ENCODE measurements at regions not wholly inside any gene's neighbourhood (a gene's known extent, or its start where the extent isn't known, plus 50 kb on each side); places are given as distances from the start of the nearest gene placed in this dataset.

DNA sequence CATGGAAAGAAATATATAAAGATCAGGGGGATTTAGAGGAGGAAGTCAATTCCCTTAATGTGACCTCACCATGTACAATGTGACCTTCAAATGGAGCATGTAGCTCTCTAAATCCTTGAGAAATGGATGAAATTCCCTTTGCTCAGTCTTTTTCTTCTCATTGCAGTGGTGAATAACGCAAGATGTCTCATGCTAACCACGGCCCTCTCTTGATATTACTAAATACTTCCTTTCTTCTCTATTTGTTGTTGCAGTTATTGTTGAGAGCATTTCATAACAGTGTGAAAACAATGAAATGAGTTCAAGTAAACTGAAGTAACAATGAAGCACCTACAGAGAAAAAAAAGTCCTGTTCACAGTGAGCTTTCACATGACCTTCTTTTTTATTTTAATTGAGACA, 55.6 kb downstream of the ZNF281 start:
- Histone ChIP-seq H3K4me3 (ENCODE audit: low read depth in 1 of 3, low read length in 3 of 3) (no peak overlapping the region), H3K27ac (ENCODE audit: low read depth in 1 of 3, low read length in 2 of 3) (no peak overlapping the region), H3K4me1 (ENCODE audit: control insufficient read depth in 3 of 3, insufficient read depth in 2 of 3, low read depth in 1 of 3, low read length in 2 of 3) (peaks cover 0 to 4% (median 4%) of the 10 kb centered on the region in 3 donors), H3K27me3 (ENCODE audit: control insufficient read depth in 3 of 3, insufficient read depth in 3 of 3, low read length in 3 of 3) (no peaks in the 10 kb centered on the region), H3K36me3 (ENCODE audit: control insufficient read depth in 3 of 3, insufficient read depth in 2 of 3, low read depth in 1 of 3, low read length in 3 of 3) (no peaks in the 10 kb centered on the region), H3K9me3 (ENCODE audit: control insufficient read depth in 2 of 2, insufficient read depth in 1 of 2, low read depth in 1 of 2, low read length in 1 of 2) (no peaks in the 10 kb centered on the region)
- DNase-seq (no peak), FAIRE-seq (no peak)
- WGBS, 3 donors, result 61 to 93% (median 69%) methylated on average over 2 of the region's 2 CpGs

DNA sequence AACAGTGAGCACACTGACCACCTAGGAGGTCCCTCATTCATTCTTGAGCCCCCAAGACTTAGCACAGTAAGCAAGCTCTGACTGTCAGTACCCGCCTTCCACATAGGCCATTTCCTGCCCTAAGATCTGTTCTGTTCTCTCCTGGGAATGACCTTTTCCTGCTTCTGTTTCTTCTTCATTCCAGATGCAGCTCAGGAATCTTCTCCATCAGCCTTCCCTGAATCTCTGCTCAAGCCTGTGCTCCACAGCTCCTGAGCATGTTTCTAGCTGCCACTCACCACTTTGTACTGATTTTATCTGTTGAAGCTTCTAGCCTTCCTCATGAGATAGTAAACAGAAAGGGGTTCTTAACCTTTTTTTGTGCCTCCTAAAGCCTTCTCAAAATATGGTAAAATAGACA, 56.6 kb downstream of the ZNF281 start:
- FAIRE-seq (no peak), DNase-seq (no peak)
- no peak overlapping the region for H3K4me3 ChIP-seq (ENCODE audit: low read depth in 1 of 3, low read length in 3 of 3)
- no peaks in the 10 kb centered on the region for H3K27me3 ChIP-seq (ENCODE audit: control insufficient read depth in 3 of 3, insufficient read depth in 3 of 3, low read length in 3 of 3)
- no peaks in the 10 kb centered on the region for H3K9me3 ChIP-seq (ENCODE audit: control insufficient read depth in 2 of 2, insufficient read depth in 1 of 2, low read depth in 1 of 2, low read length in 1 of 2)
- peaks cover 0 to 4% (median 4%) of the 10 kb centered on the region in 3 donors for H3K4me1 ChIP-seq (ENCODE audit: control insufficient read depth in 3 of 3, insufficient read depth in 2 of 3, low read depth in 1 of 3, low read length in 2 of 3)
- H3K36me3 ChIP-seq (ENCODE audit: control insufficient read depth in 3 of 3, insufficient read depth in 2 of 3, low read depth in 1 of 3, low read length in 3 of 3), result no peaks in the 10 kb centered on the region
- WGBS, 3 donors, result 91 to 100% (median 95%) methylated on average over 1 of the region's 1 CpG
- no peak overlapping the region for H3K27ac ChIP-seq (ENCODE audit: low read depth in 1 of 3, low read length in 2 of 3)

DNA sequence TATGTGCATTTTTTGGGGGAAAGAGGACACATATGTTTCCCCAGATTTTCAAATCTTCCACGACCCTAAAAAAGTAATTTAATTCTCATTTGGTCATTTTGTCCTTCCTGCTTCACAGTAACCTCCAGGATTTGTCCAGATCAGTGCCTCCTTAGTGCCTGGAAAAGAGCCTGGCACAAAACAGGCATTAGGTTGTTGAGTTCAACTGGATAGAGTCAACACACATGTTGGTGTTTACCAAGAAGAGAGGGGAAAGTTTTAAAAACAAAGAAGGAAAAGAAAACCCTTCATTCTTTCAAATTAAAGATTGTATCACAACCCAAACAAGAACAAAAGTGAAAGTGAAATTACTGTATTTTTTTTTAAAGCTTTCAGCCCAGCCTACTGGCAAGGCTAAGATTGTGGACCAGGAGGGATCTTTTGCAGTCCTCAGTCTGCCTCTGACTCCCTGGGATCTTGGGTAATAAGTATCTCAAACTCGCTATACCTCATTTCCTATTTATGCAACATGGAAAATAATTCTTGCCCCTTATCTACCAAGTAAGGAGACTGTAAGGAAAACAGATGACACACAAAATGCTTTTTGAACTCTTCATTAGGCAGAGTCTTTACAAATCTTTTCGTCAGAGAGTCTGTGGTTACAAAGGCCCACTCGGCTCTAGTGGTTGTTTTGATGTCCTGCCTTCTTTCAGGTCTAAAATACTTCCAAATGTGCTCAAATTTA, 57.8 kb downstream of the ZNF281 start:
- H3K27ac ChIP-seq (ENCODE audit: low read depth in 1 of 3, low read length in 2 of 3), result peak overlapping the region in 1 of 3 donors; percentile 56
- H3K9me3 ChIP-seq (ENCODE audit: control insufficient read depth in 2 of 2, insufficient read depth in 1 of 2, low read depth in 1 of 2, low read length in 1 of 2), result no peaks in the 10 kb centered on the region
- 20 to 32% (median 30%) methylated on average over 4 of the region's 4 CpGs for WGBS, 3 donors
- no peak for FAIRE-seq
- no peaks in the 10 kb centered on the region for H3K27me3 ChIP-seq (ENCODE audit: control insufficient read depth in 3 of 3, insufficient read depth in 3 of 3, low read length in 3 of 3)
- DNase-seq, result peak; percentile 20 to 45
- H3K36me3 ChIP-seq (ENCODE audit: control insufficient read depth in 3 of 3, insufficient read depth in 2 of 3, low read depth in 1 of 3, low read length in 3 of 3), result no peaks in the 10 kb centered on the region
- peaks cover 0 to 4% (median 4%) of the 10 kb centered on the region in 3 donors for H3K4me1 ChIP-seq (ENCODE audit: control insufficient read depth in 3 of 3, insufficient read depth in 2 of 3, low read depth in 1 of 3, low read length in 2 of 3)
- no peak overlapping the region for H3K4me3 ChIP-seq (ENCODE audit: low read depth in 1 of 3, low read length in 3 of 3)

DNA sequence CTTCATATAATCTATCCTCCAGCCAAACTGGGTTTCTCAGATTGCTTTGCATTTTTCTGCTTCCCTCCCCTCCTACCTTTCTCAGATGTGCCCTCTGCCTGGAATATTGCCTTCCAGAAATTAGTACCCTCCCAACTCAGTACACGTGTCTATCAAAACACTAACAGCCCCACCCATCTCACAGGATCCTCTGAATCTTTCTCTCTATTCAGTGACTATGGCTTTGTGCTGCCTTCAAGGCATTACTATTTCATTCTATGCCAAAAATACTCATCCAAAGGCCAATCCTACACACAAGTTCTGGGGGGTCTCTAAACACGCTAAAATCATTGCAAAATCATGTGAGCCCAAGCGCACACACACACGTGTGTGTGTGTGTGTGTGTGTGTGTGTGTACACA, 58.4 kb downstream of the ZNF281 start:
- 66 to 77% (median 72%) methylated on average over 4 of the region's 4 CpGs for whole genome bisulfite sequencing, 3 donors
- H3K4me3 ChIP-seq (ENCODE audit: low read depth in 1 of 3, low read length in 3 of 3), result no peak overlapping the region
- peaks cover 0 to 4% (median 4%) of the 10 kb centered on the region in 3 donors for H3K4me1 ChIP-seq (ENCODE audit: control insufficient read depth in 3 of 3, insufficient read depth in 2 of 3, low read depth in 1 of 3, low read length in 2 of 3)
- H3K27ac ChIP-seq (ENCODE audit: low read depth in 1 of 3, low read length in 2 of 3), result no peak overlapping the region
- FAIRE-seq (no peak), DNase-seq (no peak)
- H3K9me3 ChIP-seq (ENCODE audit: control insufficient read depth in 2 of 2, insufficient read depth in 1 of 2, low read depth in 1 of 2, low read length in 1 of 2), result no peaks in the 10 kb centered on the region
- no peaks in the 10 kb centered on the region for H3K36me3 ChIP-seq (ENCODE audit: control insufficient read depth in 3 of 3, insufficient read depth in 2 of 3, low read depth in 1 of 3, low read length in 3 of 3)
- no peaks in the 10 kb centered on the region for H3K27me3 ChIP-seq (ENCODE audit: control insufficient read depth in 3 of 3, insufficient read depth in 3 of 3, low read length in 3 of 3)

DNA sequence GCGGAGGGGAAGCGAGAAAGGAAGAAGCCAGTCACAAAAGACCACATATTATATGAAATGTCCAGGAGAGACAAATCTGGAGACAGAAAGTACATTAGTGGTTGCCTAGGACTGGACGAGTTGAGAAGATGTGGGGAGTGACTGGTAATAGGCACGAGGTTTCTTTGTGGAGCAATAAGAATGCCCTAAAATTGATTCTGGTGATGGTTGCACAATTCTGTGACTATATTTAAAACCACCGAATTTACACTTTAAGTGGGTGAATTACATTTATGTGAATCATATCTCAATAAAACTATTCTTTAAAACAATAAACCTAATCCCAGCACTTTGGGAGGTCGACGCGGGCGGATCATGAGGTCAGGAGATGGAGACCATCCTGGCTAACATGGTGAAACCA, 63.1 kb downstream of the ZNF281 start:
- FAIRE-seq (no peak), DNase-seq (no peak)
- no peaks in the 10 kb centered on the region for H3K36me3 ChIP-seq (ENCODE audit: control insufficient read depth in 3 of 3, insufficient read depth in 2 of 3, low read depth in 1 of 3, low read length in 3 of 3)
- H3K27ac ChIP-seq (ENCODE audit: low read depth in 1 of 3, low read length in 2 of 3), result no peak overlapping the region
- no peak overlapping the region for H3K4me3 ChIP-seq (ENCODE audit: low read depth in 1 of 3, low read length in 3 of 3)
- no peaks in the 10 kb centered on the region for H3K27me3 ChIP-seq (ENCODE audit: control insufficient read depth in 3 of 3, insufficient read depth in 3 of 3, low read length in 3 of 3)
- 88 to 93% (median 90%) methylated on average over 9 of the region's 9 CpGs for WGBS, 3 donors
- H3K4me1 ChIP-seq (ENCODE audit: control insufficient read depth in 3 of 3, insufficient read depth in 2 of 3, low read depth in 1 of 3, low read length in 2 of 3), result peaks cover 0 to 4% (median 2%) of the 10 kb centered on the region in 3 donors
- H3K9me3 ChIP-seq (ENCODE audit: control insufficient read depth in 2 of 2, insufficient read depth in 1 of 2, low read depth in 1 of 2, low read length in 1 of 2), result no peaks in the 10 kb centered on the region

DNA sequence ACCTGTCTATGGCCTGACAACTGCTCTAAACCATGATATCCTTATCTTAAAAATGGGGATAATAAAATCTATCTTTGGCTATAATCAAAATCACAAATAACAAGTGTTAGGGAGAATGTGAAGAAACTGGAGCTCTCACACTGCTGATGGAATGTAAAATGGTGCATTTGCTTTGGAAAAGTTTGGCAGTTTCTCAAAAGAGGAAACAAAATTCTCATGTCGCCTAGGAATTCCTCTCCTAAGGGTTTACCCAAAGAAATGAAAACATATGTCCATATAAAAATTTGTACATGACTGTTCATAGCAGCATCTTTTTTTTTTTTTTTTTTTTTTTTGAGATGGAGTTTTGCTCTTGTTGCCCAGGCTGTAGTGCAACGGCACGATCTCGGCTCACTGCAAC, 64.3 kb downstream of the ZNF281 start:
- Histone ChIP-seq H3K9me3 (ENCODE audit: control insufficient read depth in 2 of 2, insufficient read depth in 1 of 2, low read depth in 1 of 2, low read length in 1 of 2) (no peaks in the 10 kb centered on the region), H3K36me3 (ENCODE audit: control insufficient read depth in 3 of 3, insufficient read depth in 2 of 3, low read depth in 1 of 3, low read length in 3 of 3) (no peaks in the 10 kb centered on the region), H3K27ac (ENCODE audit: low read depth in 1 of 3, low read length in 2 of 3) (no peak overlapping the region), H3K4me1 (ENCODE audit: control insufficient read depth in 3 of 3, insufficient read depth in 2 of 3, low read depth in 1 of 3, low read length in 2 of 3) (no peaks in the 10 kb centered on the region), H3K4me3 (ENCODE audit: low read depth in 1 of 3, low read length in 3 of 3) (no peak overlapping the region), H3K27me3 (ENCODE audit: control insufficient read depth in 3 of 3, insufficient read depth in 3 of 3, low read length in 3 of 3) (no peaks in the 10 kb centered on the region)
- DNase-seq (peak in 1 of 2 donors; percentile 12), FAIRE-seq (no peak)
- 74 to 98% (median 94%) methylated on average over 1 to 4 of the region's 4 CpGs for WGBS, 3 donors

DNA sequence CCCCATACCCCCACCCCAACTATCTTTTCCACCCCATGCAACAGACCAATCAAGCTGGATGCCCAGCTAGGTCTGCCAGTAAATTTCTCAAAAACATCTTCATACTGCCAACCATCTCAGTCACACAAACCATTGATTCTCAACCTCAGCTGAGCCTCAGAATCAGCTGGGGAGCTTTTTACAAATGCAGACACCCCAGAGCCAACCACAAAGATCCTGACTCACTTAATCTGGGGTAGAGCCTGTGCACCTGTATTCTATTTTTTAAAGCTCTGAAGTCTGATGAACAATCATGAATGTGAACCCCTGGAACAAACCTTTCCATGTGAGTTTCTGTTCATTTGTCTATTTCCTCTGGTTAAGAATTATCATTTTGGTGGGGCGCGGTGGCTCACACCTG, 66.0 kb downstream of the ZNF281 start:
- no peak for FAIRE-seq
- no peaks in the 10 kb centered on the region for H3K9me3 ChIP-seq (ENCODE audit: control insufficient read depth in 2 of 2, insufficient read depth in 1 of 2, low read depth in 1 of 2, low read length in 1 of 2)
- 94 to 96% (median 96%) methylated on average over 2 of the region's 2 CpGs for WGBS, 3 donors
- no peaks in the 10 kb centered on the region for H3K4me1 ChIP-seq (ENCODE audit: control insufficient read depth in 3 of 3, insufficient read depth in 2 of 3, low read depth in 1 of 3, low read length in 2 of 3)
- no peaks in the 10 kb centered on the region for H3K27me3 ChIP-seq (ENCODE audit: control insufficient read depth in 3 of 3, insufficient read depth in 3 of 3, low read length in 3 of 3)
- no peak for DNase-seq
- no peaks in the 10 kb centered on the region for H3K36me3 ChIP-seq (ENCODE audit: control insufficient read depth in 3 of 3, insufficient read depth in 2 of 3, low read depth in 1 of 3, low read length in 3 of 3)
- H3K4me3 ChIP-seq (ENCODE audit: low read depth in 1 of 3, low read length in 3 of 3), result no peak overlapping the region
- H3K27ac ChIP-seq (ENCODE audit: low read depth in 1 of 3, low read length in 2 of 3), result no peak overlapping the region

DNA sequence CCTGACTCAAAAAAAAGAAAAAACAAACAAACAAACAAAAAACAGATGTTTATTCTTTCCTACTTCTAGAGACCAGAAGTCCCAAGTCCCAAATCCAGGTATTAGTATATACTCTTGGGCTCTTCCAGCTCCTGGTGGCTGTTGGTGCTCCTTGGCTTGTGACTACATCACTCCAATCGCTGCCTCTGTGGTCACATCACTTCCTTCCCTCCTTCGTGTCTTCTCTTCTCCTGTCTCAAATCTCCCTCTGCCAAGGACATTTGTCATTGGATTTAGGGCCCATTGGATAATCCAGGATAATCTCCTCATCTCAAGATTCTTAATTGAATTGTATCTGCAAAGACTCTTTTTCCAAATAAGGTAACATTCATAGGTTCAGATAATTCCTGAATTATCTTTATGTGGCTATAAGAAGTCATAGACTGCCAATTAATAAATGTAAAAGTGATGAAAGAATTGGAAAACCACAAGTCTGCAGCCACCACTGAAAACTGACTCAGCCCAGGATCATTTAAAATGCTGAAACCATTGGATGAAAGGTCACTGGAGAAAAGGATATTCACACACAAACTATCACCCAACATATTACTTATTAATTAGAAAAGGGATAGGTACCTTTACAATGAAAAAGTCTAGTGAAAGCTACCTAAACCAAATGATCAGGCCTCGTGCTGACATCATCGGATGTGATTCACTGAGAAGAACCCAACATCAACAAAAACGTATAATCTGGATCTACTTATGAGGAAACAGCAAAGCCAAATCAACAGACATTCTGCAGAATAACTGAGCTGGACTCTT, 67.1 kb downstream of the ZNF281 start:
- no peak overlapping the region for H3K27ac ChIP-seq (ENCODE audit: low read depth in 1 of 3, low read length in 2 of 3)
- H3K36me3 ChIP-seq (ENCODE audit: control insufficient read depth in 3 of 3, insufficient read depth in 2 of 3, low read depth in 1 of 3, low read length in 3 of 3), result no peaks in the 10 kb centered on the region
- WGBS, 3 donors, result 80 to 83% (median 82%) methylated on average over 5 of the region's 5 CpGs
- no peaks in the 10 kb centered on the region for H3K27me3 ChIP-seq (ENCODE audit: control insufficient read depth in 3 of 3, insufficient read depth in 3 of 3, low read length in 3 of 3)
- DNase-seq, result no peak
- no peak overlapping the region for H3K4me3 ChIP-seq (ENCODE audit: low read depth in 1 of 3, low read length in 3 of 3)
- no peak for FAIRE-seq
- H3K4me1 ChIP-seq (ENCODE audit: control insufficient read depth in 3 of 3, insufficient read depth in 2 of 3, low read depth in 1 of 3, low read length in 2 of 3), result no peaks in the 10 kb centered on the region
- no peaks in the 10 kb centered on the region for H3K9me3 ChIP-seq (ENCODE audit: control insufficient read depth in 2 of 2, insufficient read depth in 1 of 2, low read depth in 1 of 2, low read length in 1 of 2)

Data from small intestine (tissue), 7 donors.